ENCODE measurements at regions not wholly inside any gene's neighbourhood (a gene's known extent, or its start where the extent isn't known, plus 50 kb on each side); places are given as distances from the start of the nearest gene placed in this dataset.

DNA sequence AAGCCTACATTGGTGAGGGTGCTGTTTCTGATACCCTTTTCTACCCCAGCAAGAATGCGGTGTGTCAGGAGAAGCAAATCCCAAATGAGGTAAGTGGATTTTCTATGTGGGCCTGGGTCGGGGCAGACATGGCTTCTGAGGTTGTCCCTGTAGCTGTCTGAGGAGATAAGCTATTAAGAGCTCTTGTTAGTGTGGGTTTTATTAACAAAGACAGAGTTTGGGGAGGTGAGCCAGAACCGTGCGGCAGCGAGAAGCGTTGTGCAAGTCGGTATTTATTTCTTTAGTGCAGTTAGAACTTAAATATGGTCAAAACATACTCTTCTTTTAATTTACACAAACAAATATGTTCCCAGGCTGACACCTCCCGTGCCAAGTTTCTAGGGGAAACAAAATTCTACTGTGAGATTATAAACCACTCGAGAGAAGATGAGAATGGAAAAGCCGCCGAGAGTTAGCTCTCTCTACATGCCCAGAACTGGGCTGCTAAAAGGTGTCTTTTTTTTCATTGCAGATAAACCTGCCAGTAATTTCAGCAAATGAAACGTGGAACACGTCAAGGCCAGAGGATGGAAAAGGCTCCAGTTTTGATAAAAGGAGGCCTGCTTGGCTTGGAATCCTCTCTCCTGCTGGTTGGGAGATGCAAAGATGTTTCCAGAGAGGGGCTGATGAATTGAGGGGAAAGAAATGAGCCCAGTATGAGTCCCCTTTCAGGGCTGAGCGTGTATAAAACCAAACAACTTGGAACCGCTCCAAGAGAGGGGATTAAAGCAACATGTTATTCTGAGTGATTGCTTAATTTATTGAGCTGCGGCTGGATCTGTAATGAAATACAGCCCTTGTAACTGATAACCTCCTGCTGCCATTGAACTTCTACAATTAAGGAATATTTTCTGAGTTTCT lies 254.6 kb downstream of the MRTFB start:
- ATAC-seq (no peak), DNase-seq (no peak)
- no peaks in the 10 kb centered on the region for H3K4me1 Mint-ChIP-seq
- H3K36me3 Mint-ChIP-seq: no peaks in the 10 kb centered on the region
- intact Hi-C loops (cut with micrococcal nuclease): no loop called here
- no peaks in the 10 kb centered on the region for H3K36me3 ChIP-seq (ENCODE audit: control insufficient read depth, insufficient read depth, low read length)
- no peaks in the 10 kb centered on the region for H3K9me3 Mint-ChIP-seq
- no peak overlapping the region for H3K4me3 ChIP-seq (ENCODE audit: low read length)
- H3K27ac Mint-ChIP-seq: no peak overlapping the region
- TF ChIP-seq, protein P1, sequence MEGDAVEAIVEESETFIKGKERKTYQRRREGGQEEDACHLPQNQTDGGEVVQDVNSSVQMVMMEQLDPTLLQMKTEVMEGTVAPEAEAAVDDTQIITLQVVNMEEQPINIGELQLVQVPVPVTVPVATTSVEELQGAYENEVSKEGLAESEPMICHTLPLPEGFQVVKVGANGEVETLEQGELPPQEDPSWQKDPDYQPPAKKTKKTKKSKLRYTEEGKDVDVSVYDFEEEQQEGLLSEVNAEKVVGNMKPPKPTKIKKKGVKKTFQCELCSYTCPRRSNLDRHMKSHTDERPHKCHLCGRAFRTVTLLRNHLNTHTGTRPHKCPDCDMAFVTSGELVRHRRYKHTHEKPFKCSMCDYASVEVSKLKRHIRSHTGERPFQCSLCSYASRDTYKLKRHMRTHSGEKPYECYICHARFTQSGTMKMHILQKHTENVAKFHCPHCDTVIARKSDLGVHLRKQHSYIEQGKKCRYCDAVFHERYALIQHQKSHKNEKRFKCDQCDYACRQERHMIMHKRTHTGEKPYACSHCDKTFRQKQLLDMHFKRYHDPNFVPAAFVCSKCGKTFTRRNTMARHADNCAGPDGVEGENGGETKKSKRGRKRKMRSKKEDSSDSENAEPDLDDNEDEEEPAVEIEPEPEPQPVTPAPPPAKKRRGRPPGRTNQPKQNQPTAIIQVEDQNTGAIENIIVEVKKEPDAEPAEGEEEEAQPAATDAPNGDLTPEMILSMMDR (IDR thresholded peaks at IDR 0.05): no peak
- 94% methylated on average over 16 of the region's 16 CpGs for WGBS (ENCODE audit: insufficient coverage)
- H3K4me1 ChIP-seq (ENCODE audit: control insufficient read depth, insufficient read depth, low read length): no peaks in the 10 kb centered on the region
- no peaks in the 10 kb centered on the region for H3K27me3 ChIP-seq (ENCODE audit: control insufficient read depth, insufficient read depth, low read length)
- no peak overlapping the region for H3K4me3 Mint-ChIP-seq
- H3K27me3 Mint-ChIP-seq (ENCODE audit: low read depth in 2 of 2): peaks cover 10 to 11% of the 10 kb centered on the region in 2 donors
- no peaks in the 10 kb centered on the region for H3K9me3 ChIP-seq (ENCODE audit: control insufficient read depth, insufficient read depth, low read length)
- no peak overlapping the region for H3K27ac ChIP-seq (ENCODE audit: low read length)

DNA sequence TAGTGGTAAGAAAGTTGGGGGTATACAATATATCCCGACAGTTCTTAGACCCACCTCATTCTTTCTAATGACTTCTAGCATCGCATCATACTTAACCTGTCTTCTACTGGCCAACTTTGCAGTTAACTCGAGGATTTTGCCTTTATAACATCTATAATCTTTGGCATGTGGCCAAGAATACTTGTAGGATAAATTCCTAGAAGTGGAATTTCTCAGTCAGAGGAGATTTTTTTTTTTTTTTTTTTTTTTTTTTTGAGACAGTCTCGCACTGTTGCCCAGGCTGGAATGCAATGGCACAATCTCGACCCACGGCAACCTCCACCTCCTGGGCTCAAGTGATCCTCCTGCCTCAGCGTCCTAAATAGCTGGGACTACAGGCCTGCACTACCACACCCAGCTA lies 253.5 kb downstream of the MRTFB start:
- TF ChIP-seq, protein P1 (IDR thresholded peaks at IDR 0.05): no peak
- DNase-seq (no peak), ATAC-seq (no peak)
- Mint-ChIP-seq H3K27ac (no peak overlapping the region), H3K9me3 (no peaks in the 10 kb centered on the region), H3K4me1 (no peaks in the 10 kb centered on the region), H3K4me3 (no peak overlapping the region), H3K36me3 (no peaks in the 10 kb centered on the region), H3K27me3 (ENCODE audit: low read depth in 2 of 2) (peaks cover 10 to 11% of the 10 kb centered on the region in 2 donors)
- H3K36me3 ChIP-seq (ENCODE audit: control insufficient read depth, insufficient read depth, low read length): no peaks in the 10 kb centered on the region
- no peaks in the 10 kb centered on the region for H3K4me1 ChIP-seq (ENCODE audit: control insufficient read depth, insufficient read depth, low read length)
- no peak overlapping the region for H3K4me3 ChIP-seq (ENCODE audit: low read length)
- no peaks in the 10 kb centered on the region for H3K9me3 ChIP-seq (ENCODE audit: control insufficient read depth, insufficient read depth, low read length)
- H3K27me3 ChIP-seq (ENCODE audit: control insufficient read depth, insufficient read depth, low read length): no peaks in the 10 kb centered on the region
- 100% methylated on average over 1 of the region's 7 CpGs for WGBS (ENCODE audit: insufficient coverage)
- H3K27ac ChIP-seq (ENCODE audit: low read length): no peak overlapping the region
- intact Hi-C loops (cut with micrococcal nuclease): no loop called here

DNA sequence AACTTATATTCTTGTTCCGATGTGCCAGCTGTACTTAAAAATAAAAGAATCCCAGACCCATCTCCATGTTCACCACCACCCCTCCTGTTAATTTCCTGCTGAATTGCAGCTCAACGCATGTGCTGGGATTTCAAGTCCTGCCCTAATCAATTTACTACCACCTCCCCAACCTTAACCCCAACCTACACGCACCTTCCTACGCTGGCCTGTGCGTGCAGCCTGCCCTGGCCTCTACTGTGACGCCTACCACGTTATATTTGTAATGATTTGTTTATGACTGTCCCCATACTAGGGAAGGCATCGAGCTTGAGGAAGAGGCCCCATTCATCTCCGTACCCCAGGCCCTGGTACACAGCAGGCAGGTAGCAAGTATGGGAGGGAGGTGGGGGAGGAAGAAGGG lies 251.1 kb downstream of the MRTFB start:
- intact Hi-C loops (cut with micrococcal nuclease): no loop called here
- DNase-seq: no peak
- peaks cover 10 to 11% of the 10 kb centered on the region in 2 donors for H3K27me3 Mint-ChIP-seq (ENCODE audit: low read depth in 2 of 2)

More for the DNA sequence above, 251.1 kb downstream of the MRTFB start:
- Mint-ChIP-seq H3K9me3 (no peaks in the 10 kb centered on the region), H3K4me3 (no peak overlapping the region), H3K36me3 (no peaks in the 10 kb centered on the region), H3K4me1 (no peaks in the 10 kb centered on the region), H3K27ac (no peak overlapping the region)
- H3K4me1 ChIP-seq (ENCODE audit: control insufficient read depth, insufficient read depth, low read length): no peaks in the 10 kb centered on the region
- H3K27me3 ChIP-seq (ENCODE audit: control insufficient read depth, insufficient read depth, low read length): no peaks in the 10 kb centered on the region
- H3K27ac ChIP-seq (ENCODE audit: low read length): no peak overlapping the region
- no peaks in the 10 kb centered on the region for H3K36me3 ChIP-seq (ENCODE audit: control insufficient read depth, insufficient read depth, low read length)
- TF ChIP-seq, protein P1 (IDR thresholded peaks at IDR 0.05): no peak
- no peaks in the 10 kb centered on the region for H3K9me3 ChIP-seq (ENCODE audit: control insufficient read depth, insufficient read depth, low read length)
- WGBS (ENCODE audit: insufficient coverage): 77% methylated on average over 8 of the region's 9 CpGs
- no peak overlapping the region for H3K4me3 ChIP-seq (ENCODE audit: low read length)
- no peak for ATAC-seq

All from natural killer cell (primary cell).